DND-41 (cell line): ENCODE measurements at regions not wholly inside any gene's neighbourhood (a gene's known extent, or its start where the extent isn't known, plus 50 kb on each side); places are given as distances from the start of the nearest gene placed in this dataset.

Experiments
- EZH2 ChIP-seq: IDR thresholded peaks from 3 replicates; pipeline ENCODE4 v1.6.1; 2012; ENCODE audit warnings: borderline replicate concordance, low read depth, mild to moderate bottlenecking, moderate library complexity, low read length, inconsistent platforms; ENCODE audit not compliant: severe bottlenecking
- TF ChIP-seq, protein P1 (sequence below): IDR thresholded peaks from 2 replicates; pipeline ENCODE4 v1.5.1; 2012; ENCODE audit warnings: borderline replicate concordance, low read length, moderate library complexity, mild to moderate bottlenecking; ENCODE audit not compliant: poor library complexity, severe bottlenecking; ENCODE audit errors: extremely low read depth

DNA sequence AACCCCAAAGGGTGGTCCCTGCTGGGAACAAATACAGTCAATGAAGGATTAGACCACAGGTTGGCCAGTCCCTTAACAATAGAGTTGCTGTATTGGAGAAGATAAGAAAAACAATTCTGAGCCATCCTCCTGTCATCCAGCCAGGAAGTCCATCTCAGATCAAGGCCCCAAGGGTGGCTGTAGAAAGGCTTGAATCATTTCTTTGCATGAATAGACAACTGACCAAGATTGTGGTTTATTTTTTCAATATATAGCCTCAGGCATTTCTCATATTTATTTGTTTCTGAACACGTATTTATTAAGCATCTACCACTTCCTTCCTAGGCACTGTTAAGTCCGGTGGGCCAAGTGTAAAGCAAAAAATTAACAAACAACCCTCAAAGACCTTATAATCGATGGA lies 274.4 kb upstream of the SLC14A2 start:
- TF ChIP-seq, protein P1, sequence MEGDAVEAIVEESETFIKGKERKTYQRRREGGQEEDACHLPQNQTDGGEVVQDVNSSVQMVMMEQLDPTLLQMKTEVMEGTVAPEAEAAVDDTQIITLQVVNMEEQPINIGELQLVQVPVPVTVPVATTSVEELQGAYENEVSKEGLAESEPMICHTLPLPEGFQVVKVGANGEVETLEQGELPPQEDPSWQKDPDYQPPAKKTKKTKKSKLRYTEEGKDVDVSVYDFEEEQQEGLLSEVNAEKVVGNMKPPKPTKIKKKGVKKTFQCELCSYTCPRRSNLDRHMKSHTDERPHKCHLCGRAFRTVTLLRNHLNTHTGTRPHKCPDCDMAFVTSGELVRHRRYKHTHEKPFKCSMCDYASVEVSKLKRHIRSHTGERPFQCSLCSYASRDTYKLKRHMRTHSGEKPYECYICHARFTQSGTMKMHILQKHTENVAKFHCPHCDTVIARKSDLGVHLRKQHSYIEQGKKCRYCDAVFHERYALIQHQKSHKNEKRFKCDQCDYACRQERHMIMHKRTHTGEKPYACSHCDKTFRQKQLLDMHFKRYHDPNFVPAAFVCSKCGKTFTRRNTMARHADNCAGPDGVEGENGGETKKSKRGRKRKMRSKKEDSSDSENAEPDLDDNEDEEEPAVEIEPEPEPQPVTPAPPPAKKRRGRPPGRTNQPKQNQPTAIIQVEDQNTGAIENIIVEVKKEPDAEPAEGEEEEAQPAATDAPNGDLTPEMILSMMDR = no peak
- TF ChIP-seq EZH2 = no peak
